ENCODE measurements at regions not wholly inside any gene's neighbourhood (a gene's known extent, or its start where the extent isn't known, plus 50 kb on each side); places are given as distances from the start of the nearest gene placed in this dataset.
"Not testable (repeated sequence)": the region's sequence is repeated elsewhere in the genome, so short reads cannot be mapped to it uniquely, and the experiment has no call there.

- DNase-seq: no peak
Measured at GRCh38 chr11:130526846-130527245, 78.4 kb downstream of the ADAMTS15 start.

- DNase-seq: peak; percentile 59
Measured at GRCh38 chr11:130527636-130528297, 79.3 kb downstream of the ADAMTS15 start.

- no peak for DNase-seq
Measured at GRCh38 chr11:130528298-130529261, 80.1 kb downstream of the ADAMTS15 start.

- DNase-seq: no peak
Measured at GRCh38 chr11:130529366-130529765, 80.9 kb downstream of the ADAMTS15 start.

- no peak for DNase-seq
Measured at GRCh38 chr11:130531061-130531460, 82.6 kb downstream of the ADAMTS15 start.

GRCh38 chr11:130533113-130533798 is 84.8 kb downstream of the ADAMTS15 start:
- no peak for DNase-seq

GRCh38 chr11:130533871-130534270 is 85.4 kb downstream of the ADAMTS15 start:
- no peak for DNase-seq

- no peak for DNase-seq
Measured at GRCh38 chr11:130534551-130534950, 86.1 kb downstream of the ADAMTS15 start.

GRCh38 chr11:130535520-130535919 is 87.1 kb downstream of the ADAMTS15 start:
- no peak for DNase-seq

GRCh38 chr11:130536106-130537040 is 87.9 kb downstream of the ADAMTS15 start:
- DNase-seq: no peak

- not testable (repeated sequence) for DNase-seq
Measured at GRCh38 chr11:130539680-130540079, 91.2 kb downstream of the ADAMTS15 start.

- DNase-seq: no peak
Measured at GRCh38 chr11:130544266-130544665, 95.8 kb downstream of the ADAMTS15 start.

GRCh38 chr11:130545449-130546072 is 97.1 kb downstream of the ADAMTS15 start:
- DNase-seq: no peak

- DNase-seq: no peak
Measured at GRCh38 chr11:130546438-130546837, 98.0 kb downstream of the ADAMTS15 start.

GRCh38 chr11:130546901-130547694 is 98.7 kb downstream of the ADAMTS15 start:
- no peak for DNase-seq

- DNase-seq: no peak
Measured at GRCh38 chr11:130547761-130548490, 99.5 kb downstream of the ADAMTS15 start.

GRCh38 chr11:130548491-130548833 is 100.0 kb downstream of the ADAMTS15 start:
- no peak for DNase-seq

GRCh38 chr11:130549393-130549999 is 101.1 kb downstream of the ADAMTS15 start:
- no peak for DNase-seq

GRCh38 chr11:130550150-130550549 is 101.7 kb downstream of the ADAMTS15 start:
- DNase-seq: no peak

- no peak for DNase-seq
Measured at GRCh38 chr11:130550984-130551383, 102.5 kb downstream of the ADAMTS15 start.
